HG03060 (cell line): ENCODE measurements at regions not wholly inside any gene's neighbourhood (a gene's known extent, or its start where the extent isn't known, plus 50 kb on each side); places are given as distances from the start of the nearest gene placed in this dataset.

ENCODE experiments used
- ATAC-seq: cut with Tn5 transposase; IDR thresholded peaks from one replicate; pipeline ENCODE4 v1.9.1; 2021; ENCODE audit warnings: low read depth, moderate number of reproducible peaks; ENCODE audit not compliant: unreplicated experiment

- ATAC-seq, result no peak
Measured at GRCh38 chr1:104408268-104408667, 658.6 kb downstream of the AMY1C start.

GRCh38 chr1:104435255-104435654 lies 685.6 kb downstream of the AMY1C start:
- ATAC-seq, result no peak

GRCh38 chr1:104440011-104440410 lies 690.3 kb downstream of the AMY1C start:
- ATAC-seq, result no peak

GRCh38 chr1:104456724-104457123 lies 707.0 kb downstream of the AMY1C start:
- ATAC-seq, result no peak

- ATAC-seq, result no peak
Measured at GRCh38 chr1:104459886-104460285, 710.2 kb downstream of the AMY1C start.

- no peak for ATAC-seq
Measured at GRCh38 chr1:104460880-104461279, 711.2 kb downstream of the AMY1C start.

GRCh38 chr1:104463126-104463697 lies 713.5 kb downstream of the AMY1C start:
- no peak for ATAC-seq

GRCh38 chr1:104466068-104466467 lies 716.4 kb downstream of the AMY1C start:
- ATAC-seq, result no peak

GRCh38 chr1:104467590-104467989 lies 717.9 kb downstream of the AMY1C start:
- no peak for ATAC-seq

GRCh38 chr1:104468282-104468681 lies 718.6 kb downstream of the AMY1C start:
- ATAC-seq, result no peak

- ATAC-seq, result no peak
Measured at GRCh38 chr1:104476126-104476525, 726.4 kb downstream of the AMY1C start.

GRCh38 chr1:104488296-104489015 lies 738.8 kb downstream of the AMY1C start:
- ATAC-seq, result no peak

- ATAC-seq, result no peak
Measured at GRCh38 chr1:104526158-104526795, 776.6 kb downstream of the AMY1C start.

GRCh38 chr1:104531990-104532389 lies 782.3 kb downstream of the AMY1C start:
- ATAC-seq, result no peak

- no peak for ATAC-seq
Measured at GRCh38 chr1:104574620-104575019, 824.9 kb downstream of the AMY1C start.

GRCh38 chr1:104592926-104593325 lies 843.2 kb downstream of the AMY1C start:
- peak; percentile 50 for ATAC-seq

- ATAC-seq, result no peak
Measured at GRCh38 chr1:104593413-104594187, 843.9 kb downstream of the AMY1C start.

- no peak for ATAC-seq
Measured at GRCh38 chr1:104617474-104617873, 867.8 kb downstream of the AMY1C start.

GRCh38 chr1:104621221-104621620 lies 871.5 kb downstream of the AMY1C start:
- no peak for ATAC-seq

- no peak for ATAC-seq
Measured at GRCh38 chr1:104624538-104624937, 874.8 kb downstream of the AMY1C start.

- ATAC-seq, result no peak
Measured at GRCh38 chr1:104629589-104629988, 879.9 kb downstream of the AMY1C start.
